ENCODE measurements at regions not wholly inside any gene's neighbourhood (a gene's known extent, or its start where the extent isn't known, plus 50 kb on each side); places are given as distances from the start of the nearest gene placed in this dataset.

- no peak for TF ChIP-seq CTCF (conservative IDR thresholded peaks at IDR 0.05)
- H3K27me3 Mint-ChIP-seq (ENCODE audit: insufficient read depth): no peaks in the 10 kb centered on the region
- H3K4me3 ChIP-seq (ENCODE audit: low read length): no peak overlapping the region
- H3K4me3 Mint-ChIP-seq: no peak overlapping the region
- no peaks in the 10 kb centered on the region for H3K36me3 Mint-ChIP-seq (ENCODE audit: low read depth)
- H3K27ac ChIP-seq (ENCODE audit: low read depth, low read length): no peak overlapping the region
- no peak overlapping the region for H3K27ac Mint-ChIP-seq
- no peak for DNase-seq
- no peaks in the 10 kb centered on the region for H3K4me1 ChIP-seq (ENCODE audit: control insufficient read depth, insufficient read depth, low read length)
- 93 to 96% methylated on average over 5 to 8 of the region's 9 CpGs for WGBS, 2 experiments (ENCODE audit: insufficient coverage in 1 of 2, insufficient read length in 1 of 2)
- H3K9me3 ChIP-seq (ENCODE audit: control insufficient read depth, low read length): peaks cover 3% of the 10 kb centered on the region
- no peaks in the 10 kb centered on the region for H3K9me3 Mint-ChIP-seq
- H3K9ac ChIP-seq (ENCODE audit: extremely low read depth, low read length, poor library complexity, severe bottlenecking): no peak overlapping the region
- no peaks in the 10 kb centered on the region for H3K27me3 ChIP-seq (ENCODE audit: control insufficient read depth, insufficient read depth, low read length, poor library complexity, severe bottlenecking)
- no peaks in the 10 kb centered on the region for H3K36me3 ChIP-seq (ENCODE audit: control insufficient read depth, insufficient read depth, low read length)
- H3K4me1 Mint-ChIP-seq: no peaks in the 10 kb centered on the region
Observed at GRCh38 chr3:102106416-102107097, 257.2 kb downstream of the NFKBIZ start.

- Mint-ChIP-seq H3K4me1 (no peaks in the 10 kb centered on the region), H3K4me3 (no peak overlapping the region), H3K9me3 (no peaks in the 10 kb centered on the region), H3K27ac (no peak overlapping the region), H3K36me3 (ENCODE audit: low read depth) (no peaks in the 10 kb centered on the region), H3K27me3 (ENCODE audit: insufficient read depth) (no peaks in the 10 kb centered on the region)
- Histone ChIP-seq H3K9ac (ENCODE audit: extremely low read depth, low read length, poor library complexity, severe bottlenecking) (no peak overlapping the region), H3K27me3 (ENCODE audit: control insufficient read depth, insufficient read depth, low read length, poor library complexity, severe bottlenecking) (no peaks in the 10 kb centered on the region), H3K27ac (ENCODE audit: low read depth, low read length) (no peak overlapping the region), H3K36me3 (ENCODE audit: control insufficient read depth, insufficient read depth, low read length) (no peaks in the 10 kb centered on the region), H3K9me3 (ENCODE audit: control insufficient read depth, low read length) (peaks cover 2% of the 10 kb centered on the region), H3K4me1 (ENCODE audit: control insufficient read depth, insufficient read depth, low read length) (no peaks in the 10 kb centered on the region), H3K4me3 (ENCODE audit: low read length) (no peak overlapping the region)
- no peak for DNase-seq
- no peak for TF ChIP-seq CTCF (conservative IDR thresholded peaks at IDR 0.05)
Observed at GRCh38 chr3:102112704-102113230, 263.5 kb downstream of the NFKBIZ start.

- 77 to 91% methylated on average over 5 to 11 of the region's 11 CpGs for WGBS, 2 experiments (ENCODE audit: insufficient coverage in 1 of 2, insufficient read length in 1 of 2)
- H3K36me3 ChIP-seq (ENCODE audit: control insufficient read depth, insufficient read depth, low read length): no peaks in the 10 kb centered on the region
- Mint-ChIP-seq H3K4me1 (no peaks in the 10 kb centered on the region), H3K4me3 (no peak overlapping the region), H3K27me3 (ENCODE audit: insufficient read depth) (no peaks in the 10 kb centered on the region), H3K36me3 (ENCODE audit: low read depth) (no peaks in the 10 kb centered on the region), H3K27ac (no peak overlapping the region), H3K9me3 (no peaks in the 10 kb centered on the region)
- H3K4me1 ChIP-seq (ENCODE audit: control insufficient read depth, insufficient read depth, low read length): no peaks in the 10 kb centered on the region
- no peak for DNase-seq
- H3K27ac ChIP-seq (ENCODE audit: low read depth, low read length): no peak overlapping the region
- no peak overlapping the region for H3K4me3 ChIP-seq (ENCODE audit: low read length)
- H3K27me3 ChIP-seq (ENCODE audit: control insufficient read depth, insufficient read depth, low read length, poor library complexity, severe bottlenecking): no peaks in the 10 kb centered on the region
- TF ChIP-seq CTCF (conservative IDR thresholded peaks at IDR 0.05): no peak
- no peaks in the 10 kb centered on the region for H3K9me3 ChIP-seq (ENCODE audit: control insufficient read depth, low read length)
- H3K9ac ChIP-seq (ENCODE audit: extremely low read depth, low read length, poor library complexity, severe bottlenecking): no peak overlapping the region
Observed at GRCh38 chr3:102113421-102114041, 264.2 kb downstream of the NFKBIZ start.

Data from endodermal cell (in vitro differentiated cells).